A673 (cell line): ENCODE measurements at regions not wholly inside any gene's neighbourhood (a gene's known extent, or its start where the extent isn't known, plus 50 kb on each side); places are given as distances from the start of the nearest gene placed in this dataset.
A peak's percentile ranks its signal among the peaks of the same experiment; 100 is the strongest.

Experiments
- BruUV-seq: library from RNA; stranded (reverse); fragments of 400-500 nt; replicated peaks from 2 replicates; lab custom pipeline; 2021; lab: Mats Ljungman, UMichigan
- CTCF ChIA-PET: fragments of 300-600 bp; sonication (Branson Sonifier 250); formaldehyde crosslinking; loops from one replicate; lab custom pipeline; 2022; ENCODE audit warnings: antibody characterized with exemption; lab: Charles Lee
- POLR2A ChIA-PET: fragments of 300-600 bp; sonication (Branson Sonifier 250); formaldehyde crosslinking; loops from one replicate; lab custom pipeline; 2022; ENCODE audit warnings: antibody characterized with exemption; ENCODE audit not compliant: low non-redundant PET; lab: Charles Lee
- DNase-seq: peaks from one replicate; pipeline ENCODE4 v3.0.0-alpha.2; 2015; ENCODE audit warnings: low spot score
- H3K27ac ChIP-seq: fragments of 200-600 bp; sonication (generic); 2 replicates; pipeline ENCODE4 v1.5.1; 2016; ENCODE audit warnings: mixed run types, low read depth, mild to moderate bottlenecking, mixed read lengths, antibody characterized with exemption, low read length; ENCODE audit not compliant: poor library complexity, severe bottlenecking
- H3K27me3 ChIP-seq: fragments of 200-600 bp; sonication (generic); replicated peaks from 2 replicates; pipeline ENCODE4 v1.6.1; 2017; ENCODE audit warnings: mixed run types, low read depth, mild to moderate bottlenecking, mixed read lengths, antibody characterized with exemption, low read length; ENCODE audit not compliant: insufficient read depth, poor library complexity
- H3K36me3 ChIP-seq: fragments of 200-600 bp; sonication (generic); 2 replicates; pipeline ENCODE4 v1.6.1; 2016; ENCODE audit warnings: mixed run types, mild to moderate bottlenecking, mixed read lengths, antibody characterized with exemption, low read length; ENCODE audit not compliant: insufficient read depth, poor library complexity, severe bottlenecking
- H3K4me1 ChIP-seq: fragments of 200-600 bp; sonication (generic); 2 replicates; pipeline ENCODE4 v1.6.1; 2017; ENCODE audit warnings: mixed run types, mild to moderate bottlenecking, mixed read lengths, antibody characterized with exemption, low read length; ENCODE audit not compliant: insufficient read depth, poor library complexity, severe bottlenecking
- H3K4me3 ChIP-seq: fragments of 200-600 bp; sonication (generic); 2 replicates; pipeline ENCODE4 v1.5.1; 2016; ENCODE audit warnings: low read depth, mixed run types, mild to moderate bottlenecking, mixed read lengths, low read length; ENCODE audit not compliant: poor library complexity, severe bottlenecking
- H3K9me3 ChIP-seq: fragments of 200-600 bp; sonication (generic); 2 replicates; pipeline ENCODE4 v1.6.1; 2016; ENCODE audit warnings: mixed run types, low read depth, mild to moderate bottlenecking, mixed read lengths, antibody characterized with exemption, low read length; ENCODE audit not compliant: poor library complexity, severe bottlenecking
- EZH2 ChIP-seq: fragments of 200-600 bp; sonication (generic); IDR thresholded peaks from 2 replicates; pipeline ENCODE4 v1.6.1; 2017; ENCODE audit warnings: borderline replicate concordance, low read depth, mild to moderate bottlenecking, mixed read lengths, antibody characterized with exemption, low read length; ENCODE audit not compliant: poor library complexity, severe bottlenecking
- intact Hi-C: fragments of 100-400 bp; cut with micrococcal nuclease; formaldehyde crosslinking; loops from one replicate; pipeline ENCODE4 v1.10.0; 2022; ENCODE audit not compliant: unreplicated experiment
- TF ChIP-seq, protein P1 (sequence below): fragments of 300-800, 200-600 bp; sonication (generic); conservative IDR thresholded peaks from 2 replicates; pipeline ENCODE4 v1.5.1; 2017; ENCODE audit warnings: low read depth, mild to moderate bottlenecking, antibody characterized with exemption, low read length, moderate library complexity, mixed read lengths

DNA sequence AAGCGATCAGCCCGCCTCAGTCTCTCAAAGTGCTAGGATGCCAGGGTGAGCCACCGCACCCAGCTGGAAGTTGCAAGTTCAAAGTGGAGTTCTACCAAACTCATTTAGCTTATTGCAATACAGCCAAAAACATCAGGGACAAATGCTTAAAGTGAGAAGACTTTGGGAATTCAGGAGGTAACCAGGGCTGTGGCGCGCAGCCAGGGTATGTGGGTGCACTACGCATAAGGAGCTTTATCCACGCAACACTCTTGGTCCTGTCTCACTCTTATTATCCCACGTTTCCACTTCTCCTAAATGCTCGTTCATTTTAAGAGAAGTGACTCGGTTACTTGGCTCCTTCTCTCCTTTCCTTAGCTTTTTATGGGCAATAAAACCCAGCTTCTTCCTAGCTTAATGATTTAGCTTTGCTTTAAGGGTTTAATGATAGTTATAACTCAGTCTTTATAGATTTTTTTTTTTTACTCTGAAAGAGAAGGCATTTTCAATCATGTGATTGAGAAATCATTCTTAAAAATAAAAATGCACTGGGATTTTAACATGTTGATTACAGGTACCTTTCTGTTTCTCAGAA, 199.8 kb downstream of the KCNE4 start:
- Histone ChIP-seq H3K27ac (no peak overlapping the region), H3K4me3 (no peak overlapping the region), H3K9me3 (peaks cover 14% of the 10 kb centered on the region), H3K27me3 (no peaks in the 10 kb centered on the region), H3K36me3 (no peaks in the 10 kb centered on the region), H3K4me1 (no peaks in the 10 kb centered on the region)
- POLR2A ChIA-PET, result no interaction called here
- intact Hi-C loops, result no loop called here
- no TSS peak for BruUV-seq
- CTCF ChIA-PET, result no interaction called here
- no peak for DNase-seq
- TF ChIP-seq, protein P1, sequence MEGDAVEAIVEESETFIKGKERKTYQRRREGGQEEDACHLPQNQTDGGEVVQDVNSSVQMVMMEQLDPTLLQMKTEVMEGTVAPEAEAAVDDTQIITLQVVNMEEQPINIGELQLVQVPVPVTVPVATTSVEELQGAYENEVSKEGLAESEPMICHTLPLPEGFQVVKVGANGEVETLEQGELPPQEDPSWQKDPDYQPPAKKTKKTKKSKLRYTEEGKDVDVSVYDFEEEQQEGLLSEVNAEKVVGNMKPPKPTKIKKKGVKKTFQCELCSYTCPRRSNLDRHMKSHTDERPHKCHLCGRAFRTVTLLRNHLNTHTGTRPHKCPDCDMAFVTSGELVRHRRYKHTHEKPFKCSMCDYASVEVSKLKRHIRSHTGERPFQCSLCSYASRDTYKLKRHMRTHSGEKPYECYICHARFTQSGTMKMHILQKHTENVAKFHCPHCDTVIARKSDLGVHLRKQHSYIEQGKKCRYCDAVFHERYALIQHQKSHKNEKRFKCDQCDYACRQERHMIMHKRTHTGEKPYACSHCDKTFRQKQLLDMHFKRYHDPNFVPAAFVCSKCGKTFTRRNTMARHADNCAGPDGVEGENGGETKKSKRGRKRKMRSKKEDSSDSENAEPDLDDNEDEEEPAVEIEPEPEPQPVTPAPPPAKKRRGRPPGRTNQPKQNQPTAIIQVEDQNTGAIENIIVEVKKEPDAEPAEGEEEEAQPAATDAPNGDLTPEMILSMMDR, result no peak
- TF ChIP-seq EZH2, result no peak

DNA sequence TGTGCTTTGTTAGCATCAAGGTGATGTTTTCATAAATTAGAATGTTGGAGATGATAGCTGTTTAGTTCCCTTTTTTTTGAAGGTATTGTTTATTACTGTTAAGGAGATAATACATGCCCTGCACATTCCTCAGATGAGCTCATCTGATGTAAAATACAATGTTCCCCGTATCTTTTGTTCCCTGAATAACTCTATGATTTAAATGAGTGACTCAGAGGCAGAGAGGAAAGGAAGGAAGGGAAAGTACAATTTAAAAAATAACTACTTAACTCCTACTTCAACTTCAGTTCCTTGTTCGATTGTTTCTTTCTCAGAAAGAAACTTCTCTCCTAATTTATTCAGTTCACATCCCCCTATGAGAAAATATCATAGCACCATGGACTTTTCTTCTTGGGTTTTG, 208.7 kb downstream of the KCNE4 start:
- intact Hi-C loops, result no loop called here
- H3K9me3 ChIP-seq, result peaks cover 8% of the 10 kb centered on the region
- H3K27ac ChIP-seq, result no peak overlapping the region
- no TSS peak for BruUV-seq
- no peaks in the 10 kb centered on the region for H3K27me3 ChIP-seq
- POLR2A ChIA-PET, result interaction anchor here (0.6 kb wide), 1 partner anchor 209 kb away, joined by 3 read pairs; no protein-coding TSS in a partner anchor
- DNase-seq, result peak; percentile 48
- H3K4me3 ChIP-seq, result no peak overlapping the region
- no peaks in the 10 kb centered on the region for H3K36me3 ChIP-seq
- TF ChIP-seq EZH2, result no peak
- TF ChIP-seq, protein P1, result no peak
- CTCF ChIA-PET, result no interaction called here
- no peaks in the 10 kb centered on the region for H3K4me1 ChIP-seq

- DNase-seq, result peak; percentile 18
Measured at GRCh38 chr2:223262946-223263345, 211.0 kb downstream of the KCNE4 start.

More at GRCh38 chr2:223262946-223263345, 211.0 kb downstream of the KCNE4 start:
- no peak overlapping the region for H3K4me3 ChIP-seq
- H3K27ac ChIP-seq, result no peak overlapping the region
- no peaks in the 10 kb centered on the region for H3K36me3 ChIP-seq
- H3K9me3 ChIP-seq, result no peaks in the 10 kb centered on the region
- ChIA-PET POLR2A (interaction anchor here (0.5 kb wide), 1 partner anchor 564 kb away, joined by 7 read pairs; no protein-coding TSS in a partner anchor), CTCF (no interaction called here)
- no peak for TF ChIP-seq EZH2
- TF ChIP-seq, protein P1, result no peak
- BruUV-seq, result no TSS peak
- no peaks in the 10 kb centered on the region for H3K27me3 ChIP-seq
- H3K4me1 ChIP-seq, result no peaks in the 10 kb centered on the region
- intact Hi-C loops, result no loop called here
